GM12878 (cell line): ENCODE measurements at regions not wholly inside any gene's neighbourhood (a gene's known extent, or its start where the extent isn't known, plus 50 kb on each side); places are given as distances from the start of the nearest gene placed in this dataset.

Source experiments
- ATAC-seq: fragments of 200-7000 bp; cut with Tn5 transposase; 3 replicates; pipeline ENCODE4 v1.9.1; 2020; ENCODE audit warnings: mild to moderate bottlenecking, moderate library complexity
- BruUV-seq: library from RNA; stranded (reverse); fragments of 400-500 nt; replicated peaks from 2 replicates; lab custom pipeline; 2021; lab: Mats Ljungman, UMichigan
- CTCF ChIA-PET: fragments of 300-600 bp; sonication (Branson Sonifier 250); formaldehyde crosslinking; extraction: SDS; loops from one replicate; lab custom pipeline; 2021; ENCODE audit warnings: inconsistent platforms; lab: Yijun Ruan, JAX
- POLR2A ChIA-PET: fragments of 350-600 bp; formaldehyde crosslinking; extraction: SDS; loops from one replicate; lab custom pipeline; 2021; ENCODE audit warnings: inconsistent platforms; lab: Charles Lee
- RAD21 ChIA-PET: fragments of 300-600 bp; sonication (Branson Sonifier 250); formaldehyde crosslinking; loops from one replicate; lab custom pipeline; 2023; ENCODE audit warnings: antibody characterized with exemption; ENCODE audit not compliant: unreplicated experiment; lab: Charles Lee
- SMC1A ChIA-PET: fragments of 300-600 bp; sonication (Branson Sonifier 250); formaldehyde crosslinking; loops from one replicate; lab custom pipeline; 2023; ENCODE audit not compliant: unreplicated experiment, uncharacterized antibody; lab: Charles Lee
- DNase-seq: peaks from one replicate; pipeline ENCODE4 v3.0.0-alpha.2; 2011; ENCODE audit warnings: low read depth, low spot score
- FAIRE-seq: peaks from 3 replicates; lab custom pipeline; 2011; peaks lifted over from hg19 to GRCh38; lab: Jason Lieb, UNC
- H2AFZ ChIP-seq: 2 replicates; pipeline ENCODE4 v1.6.0; 2011; ENCODE audit warnings: low read depth, low read length, control low read depth; ENCODE audit not compliant: control insufficient read depth
- H3K27ac ChIP-seq: 2 replicates; pipeline ENCODE4 v1.5.1; 2011; ENCODE audit warnings: control low read depth; ENCODE audit not compliant: control insufficient read depth, insufficient read depth
- H3K27me3 ChIP-seq, 2 experiments: replicated peaks in 1 of 2; 2 replicates each; pipeline versions ENCODE4 v1.6.0 to v1.6.1; 2011; ENCODE audit warnings: low read length in 1 of 2; ENCODE audit not compliant: control insufficient read depth in 2 of 2, insufficient read depth in 2 of 2
- H3K36me3 ChIP-seq, 2 experiments: 2 replicates each; pipeline ENCODE4 v1.5.1; 2011; ENCODE audit warnings: low read length in 1 of 2; ENCODE audit not compliant: control insufficient read depth in 2 of 2, insufficient read depth in 2 of 2
- H3K4me1 ChIP-seq: 2 replicates; pipeline ENCODE4 v1.6.1; 2011; ENCODE audit warnings: mild to moderate bottlenecking, low read length, moderate library complexity, mixed read lengths; ENCODE audit not compliant: control insufficient read depth, insufficient read depth
- H3K4me2 ChIP-seq: 2 replicates; pipeline ENCODE4 v1.6.0; 2011; ENCODE audit warnings: control low read depth; ENCODE audit not compliant: control insufficient read depth, insufficient read depth
- H3K4me3 ChIP-seq: fragments of 200-600 bp; sonication (generic); 2 replicates; pipeline ENCODE4 v1.5.1; 2016
- H3K79me2 ChIP-seq: 2 replicates; pipeline ENCODE4 v1.6.0; 2011; ENCODE audit warnings: low read length; ENCODE audit not compliant: control insufficient read depth, insufficient read depth
- H3K9ac ChIP-seq: 2 replicates; pipeline ENCODE4 v1.8.0; 2011; ENCODE audit warnings: low read length, control low read depth, mixed read lengths; ENCODE audit not compliant: control insufficient read depth, insufficient read depth
- H3K9me3 ChIP-seq: replicated peaks from 3 replicates; pipeline ENCODE4 v1.5.1; 2011; ENCODE audit warnings: mild to moderate bottlenecking, low read length; ENCODE audit not compliant: control insufficient read depth, insufficient read depth
- H4K20me1 ChIP-seq: 2 replicates; pipeline ENCODE4 v1.6.0; 2011; ENCODE audit not compliant: control insufficient read depth, insufficient read depth
- BCL11A ChIP-seq: IDR thresholded peaks from 2 replicates; pipeline ENCODE4 v1.6.1; 2011; ENCODE audit warnings: low read depth, low read length
- CREB1 ChIP-seq: IDR thresholded peaks from 2 replicates; pipeline ENCODE4 v1.6.1; 2012; ENCODE audit warnings: low read depth, mild to moderate bottlenecking, inconsistent platforms
- CTCF ChIP-seq, 3 experiments: IDR thresholded peaks in 2 of 3; conservative IDR thresholded peaks in 1 of 3; 2 replicates each; pipeline ENCODE4 v1.5.1; 2011; ENCODE audit warnings: low read depth in 3 of 3, low read length in 3 of 3, mild to moderate bottlenecking in 3 of 3, control low read depth in 2 of 3, moderate library complexity in 2 of 3, inconsistent platforms in 1 of 3, mixed read lengths in 1 of 3; ENCODE audit not compliant: control insufficient read depth in 2 of 3, insufficient read depth in 1 of 3; ENCODE audit errors: extremely low read depth in 1 of 3
- E4F1 ChIP-seq: fragments of 450-650 bp; IDR thresholded peaks from 2 replicates; pipeline ENCODE4 v1.6.1; 2018; ENCODE audit warnings: borderline replicate concordance, mild to moderate bottlenecking; ENCODE audit not compliant: partially characterized antibody
- EGR1 ChIP-seq, 2 experiments: IDR thresholded peaks; 1 replicate in 1 of 2; 2 replicates in 1 of 2; pipeline ENCODE4 v1.6.1; 2011 to 2012; ENCODE audit warnings: low read depth in 2 of 2, low read length in 2 of 2, borderline replicate concordance in 1 of 2, mild to moderate bottlenecking in 1 of 2, moderate library complexity in 1 of 2
- MTA2 ChIP-seq: fragments of 450-650 bp; IDR thresholded peaks from 2 replicates; pipeline ENCODE4 v1.6.1; 2016; ENCODE audit warnings: low read depth, mild to moderate bottlenecking, moderate library complexity
- NFYA ChIP-seq: IDR thresholded peaks from 2 replicates; pipeline ENCODE4 v1.6.1; 2011; ENCODE audit warnings: low read depth, mild to moderate bottlenecking, low read length, improper control_type of control experiment, borderline replicate concordance
- POU2F2 ChIP-seq: IDR thresholded peaks from 3 replicates; pipeline ENCODE4 v1.6.1; 2011; ENCODE audit warnings: low read depth, mild to moderate bottlenecking, low read length, borderline replicate concordance
- RUNX3 ChIP-seq: IDR thresholded peaks from 2 replicates; pipeline ENCODE4 v1.6.1; 2012; ENCODE audit warnings: low read length, inconsistent platforms
- WRNIP1 ChIP-seq: IDR thresholded peaks from 2 replicates; pipeline ENCODE4 v1.6.1; 2011; ENCODE audit warnings: low read depth, low read length, improper control_type of control experiment, borderline replicate concordance
- ZZZ3 ChIP-seq: IDR thresholded peaks from 2 replicates; pipeline ENCODE4 v1.6.1; 2011; ENCODE audit warnings: low read depth; ENCODE audit not compliant: control insufficient read depth, insufficient read length
- WGBS: methylation state at CpG from one replicate; pipeline ENCODE4 v1.1.6; 2016; ENCODE audit warnings: low lambda C conversion rate; ENCODE audit not compliant: insufficient replicate concordance, insufficient coverage; ENCODE audit errors: missing lambda C conversion rate; 5-methylcytosine and 5-hydroxymethylcytosine counted together
- in situ Hi-C: fragments of 300-500 bp; cut with MboI; formaldehyde crosslinking; loops from 9 replicates; pipeline ENCODE4 v1.14.3; 2018; ENCODE audit warnings: mixed read lengths
- intact Hi-C: fragments of 100-400 bp; cut with micrococcal nuclease; formaldehyde crosslinking; loops from one replicate; pipeline ENCODE4 v1.14.2; 2022; ENCODE audit not compliant: unreplicated experiment
- TF ChIP-seq, protein P1 (sequence below): IDR thresholded peaks from 2 replicates; pipeline ENCODE4 v1.6.1; 2012; ENCODE audit warnings: low read length, inconsistent platforms
- TF ChIP-seq, protein P2 (sequence below): fragments of 450-650 bp; IDR thresholded peaks from 2 replicates; pipeline ENCODE4 v1.6.1; 2016; ENCODE audit warnings: mild to moderate bottlenecking

GRCh38 chr5:53338971-53339370 lies 141.5 kb upstream of the FST start:
- 19% methylated on average over 2 of the region's 2 CpGs for WGBS
- Histone ChIP-seq H3K9me3 (no peaks in the 10 kb centered on the region), H3K4me2 (no peak overlapping the region), H3K4me1 (no peaks in the 10 kb centered on the region), H3K36me3 (no peaks in the 10 kb centered on the region), H2AFZ (no peak overlapping the region), H3K27ac (no peak overlapping the region), H3K4me3 (no peak overlapping the region), H3K27me3 (no peaks in the 10 kb centered on the region), H4K20me1 (no peaks in the 10 kb centered on the region), H3K9ac (no peak overlapping the region), H3K79me2 (no peaks in the 10 kb centered on the region)
- intact Hi-C loops (no loop called here), in situ Hi-C loops (no loop called here)
- ChIA-PET RAD21 (no interaction called here), SMC1A (no interaction called here), CTCF (interaction anchor here (0.7 kb wide), 1 partner anchor 1041 kb away, joined by 3 read pairs; no protein-coding TSS in a partner anchor), POLR2A (interaction anchor here (0.6 kb wide), 1 partner anchor 143 kb away, joined by 5 read pairs; no protein-coding TSS in a partner anchor)
- no TSS peak for BruUV-seq
- FAIRE-seq (no peak), DNase-seq (no peak), ATAC-seq (no peak)
- no peak for TF ChIP-seq ZZZ3
- TF ChIP-seq CTCF (IDR thresholded peaks at IDR 0.05 in 2 of 3, conservative IDR thresholded peaks at IDR 0.05 in 1 of 3; ENCODE audit: control insufficient read depth in 2 of 3, extremely low read depth in 1 of 3, insufficient read depth in 1 of 3, low read depth in 3 of 3, low read length in 3 of 3), result no peak
- no peak for TF ChIP-seq CREB1
- TF ChIP-seq RUNX3, result no peak
- TF ChIP-seq MTA2, result no peak
- no peak for TF ChIP-seq E4F1
- TF ChIP-seq, protein P1, sequence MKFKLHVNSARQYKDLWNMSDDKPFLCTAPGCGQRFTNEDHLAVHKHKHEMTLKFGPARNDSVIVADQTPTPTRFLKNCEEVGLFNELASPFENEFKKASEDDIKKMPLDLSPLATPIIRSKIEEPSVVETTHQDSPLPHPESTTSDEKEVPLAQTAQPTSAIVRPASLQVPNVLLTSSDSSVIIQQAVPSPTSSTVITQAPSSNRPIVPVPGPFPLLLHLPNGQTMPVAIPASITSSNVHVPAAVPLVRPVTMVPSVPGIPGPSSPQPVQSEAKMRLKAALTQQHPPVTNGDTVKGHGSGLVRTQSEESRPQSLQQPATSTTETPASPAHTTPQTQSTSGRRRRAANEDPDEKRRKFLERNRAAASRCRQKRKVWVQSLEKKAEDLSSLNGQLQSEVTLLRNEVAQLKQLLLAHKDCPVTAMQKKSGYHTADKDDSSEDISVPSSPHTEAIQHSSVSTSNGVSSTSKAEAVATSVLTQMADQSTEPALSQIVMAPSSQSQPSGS, result no peak
- no peak for TF ChIP-seq EGR1 (IDR thresholded peaks at IDR 0.05; ENCODE audit: borderline replicate concordance in 1 of 2, low read depth in 2 of 2, low read length in 2 of 2)
- TF ChIP-seq, protein P2, sequence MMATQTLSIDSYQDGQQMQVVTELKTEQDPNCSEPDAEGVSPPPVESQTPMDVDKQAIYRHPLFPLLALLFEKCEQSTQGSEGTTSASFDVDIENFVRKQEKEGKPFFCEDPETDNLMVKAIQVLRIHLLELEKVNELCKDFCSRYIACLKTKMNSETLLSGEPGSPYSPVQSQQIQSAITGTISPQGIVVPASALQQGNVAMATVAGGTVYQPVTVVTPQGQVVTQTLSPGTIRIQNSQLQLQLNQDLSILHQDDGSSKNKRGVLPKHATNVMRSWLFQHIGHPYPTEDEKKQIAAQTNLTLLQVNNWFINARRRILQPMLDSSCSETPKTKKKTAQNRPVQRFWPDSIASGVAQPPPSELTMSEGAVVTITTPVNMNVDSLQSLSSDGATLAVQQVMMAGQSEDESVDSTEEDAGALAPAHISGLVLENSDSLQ, result no peak
- no peak for TF ChIP-seq WRNIP1
- no peak for TF ChIP-seq BCL11A
- TF ChIP-seq NFYA, result no peak
- no peak for TF ChIP-seq POU2F2
